ENCODE measurements at regions not wholly inside any gene's neighbourhood (a gene's known extent, or its start where the extent isn't known, plus 50 kb on each side); places are given as distances from the start of the nearest gene placed in this dataset.

GRCh38 chr3:111292117-111292516 is 220.5 kb downstream of the NECTIN3 start:
- H3T11ph ChIP-seq (ENCODE audit: low read length), result no peak overlapping the region
- no peak overlapping the region for H3K27ac Mint-ChIP-seq
- H3K56ac ChIP-seq (ENCODE audit: insufficient read length, low read depth, low read length), result no peak overlapping the region
- H3K79me1 ChIP-seq (ENCODE audit: insufficient read depth, low read depth, low read length, poor library complexity, severe bottlenecking), result no peaks in the 10 kb centered on the region
- H3K23ac ChIP-seq (ENCODE audit: insufficient read length, low read depth, low read length), result no peak overlapping the region
- H4K20me1 ChIP-seq (ENCODE audit: control insufficient read depth, insufficient read depth, insufficient read length), result no peaks in the 10 kb centered on the region
- H3K9me3 Mint-ChIP-seq, result no peaks in the 10 kb centered on the region
- H2AK5ac ChIP-seq (ENCODE audit: insufficient read length, low read length), result no peak overlapping the region
- no peaks in the 10 kb centered on the region for H3K23me2 ChIP-seq (ENCODE audit: insufficient read length, low read depth, low read length, poor library complexity, severe bottlenecking)
- no peak for TF ChIP-seq CTCF (conservative IDR thresholded peaks at IDR 0.05)
- no peaks in the 10 kb centered on the region for H3K4me1 Mint-ChIP-seq
- H3K27me3 Mint-ChIP-seq (ENCODE audit: low read depth), result no peaks in the 10 kb centered on the region
- no peaks in the 10 kb centered on the region for H3K4me1 ChIP-seq (ENCODE audit: insufficient read depth, low read length)
- no peak overlapping the region for H2BK5ac ChIP-seq (ENCODE audit: insufficient read length, low read length)
- H4K5ac ChIP-seq (ENCODE audit: insufficient read length, low read depth, low read length), result no peak overlapping the region
- H2BK120ac ChIP-seq (ENCODE audit: low read depth, low read length, poor library complexity, severe bottlenecking), result no peak overlapping the region
- H2BK12ac ChIP-seq (ENCODE audit: insufficient read length, low read depth, low read length), result no peak overlapping the region
- H2AFZ ChIP-seq (ENCODE audit: low read length), result no peak overlapping the region
- H2BK20ac ChIP-seq (ENCODE audit: low read depth, low read length, poor library complexity, severe bottlenecking), result no peak overlapping the region
- H3K4me3 Mint-ChIP-seq, result no peak overlapping the region
- H3K4ac ChIP-seq (ENCODE audit: low read depth, low read length), result no peak overlapping the region
- H3K36me3 Mint-ChIP-seq (ENCODE audit: insufficient read depth in 1 of 3, low read depth in 3 of 3), result no peaks in the 10 kb centered on the region
- H3K14ac ChIP-seq (ENCODE audit: insufficient read depth, low read length), result no peak overlapping the region; the same call in 1 of the 2 replicates
- H3K27me3 ChIP-seq (ENCODE audit: insufficient read depth, low read length), result no peaks in the 10 kb centered on the region
- H3K9ac ChIP-seq (ENCODE audit: extremely low read depth, insufficient read length, low read length), result no peak overlapping the region
- no peak overlapping the region for H3K27ac ChIP-seq (ENCODE audit: insufficient read length, low read depth, low read length)
- no peak overlapping the region for H3K4me2 ChIP-seq (ENCODE audit: insufficient read depth, insufficient read length, low read length)
- H3K18ac ChIP-seq (ENCODE audit: insufficient read length, low read depth, low read length), result no peak overlapping the region
- H4K91ac ChIP-seq (ENCODE audit: insufficient read length, low read depth, low read length), result no peak overlapping the region
- no peak overlapping the region for H4K8ac ChIP-seq (replicated peaks; ENCODE audit: insufficient read length, low read depth, low read length)
- no peaks in the 10 kb centered on the region for H3K79me2 ChIP-seq (ENCODE audit: insufficient read depth, low read length)
- H2BK15ac ChIP-seq (ENCODE audit: low read depth, low read length), result no peak overlapping the region
- no peak for DNase-seq
- WGBS (ENCODE audit: extremely low coverage, insufficient read length, low lambda C conversion rate), result no CpG with 5 or more reads among the region's 2 CpGs
- no peaks in the 10 kb centered on the region for H3K9me3 ChIP-seq (ENCODE audit: control insufficient read depth, low read depth, low read length)
